ENCODE measurements at regions not wholly inside any gene's neighbourhood (a gene's known extent, or its start where the extent isn't known, plus 50 kb on each side); places are given as distances from the start of the nearest gene placed in this dataset.
A peak's percentile ranks its signal among the peaks of the same experiment; 100 is the strongest.

DNA sequence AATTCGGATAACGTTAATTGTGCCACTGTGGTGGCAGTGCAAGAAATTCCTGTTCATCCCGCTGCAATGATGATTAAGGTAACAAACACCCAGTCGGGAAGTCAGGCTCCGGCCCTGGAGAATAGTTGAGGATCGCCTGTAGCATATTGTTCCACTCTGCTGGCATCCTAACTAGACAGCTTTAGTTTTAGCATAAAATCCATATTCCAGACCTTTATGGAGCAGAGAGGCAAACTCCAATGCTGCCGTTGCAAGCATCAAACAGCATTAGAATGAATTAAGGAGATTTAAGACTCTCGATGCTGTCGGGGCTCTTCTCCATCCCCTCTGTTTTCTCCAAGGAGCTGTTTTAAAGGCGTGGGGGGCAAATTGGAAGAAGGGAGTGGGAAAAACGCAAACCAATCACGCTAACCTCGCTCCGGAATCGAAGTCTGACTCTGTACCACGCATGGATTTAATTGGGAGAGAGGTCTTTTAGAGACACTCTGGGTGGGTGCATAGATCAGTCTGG lies 660.4 kb downstream of the VRK1 start:
- Histone ChIP-seq H3K4me3 (no peak overlapping the region), H3K27me3 (peaks cover 53% of the 10 kb centered on the region), H3K36me3 (no peaks in the 10 kb centered on the region), H3K27ac (no peak overlapping the region), H3K9me3 (peaks cover 0 to 12% (median 0%) of the 10 kb centered on the region in 3 donors), H3K4me1 (no peaks in the 10 kb centered on the region)
- ATAC-seq: no peak
- no peak for TF ChIP-seq EP300 (IDR thresholded peaks at IDR 0.05)
- TF ChIP-seq POLR2A (IDR thresholded peaks at IDR 0.05): no peak
- no peak for TF ChIP-seq POLR2AphosphoS5 (IDR thresholded peaks at IDR 0.05)
- WGBS, 2 donors (ENCODE audit: low coverage in 1 of 2): 60 to 78% methylated on average over 12 to 14 of the region's 16 CpGs

- peaks cover 53% of the 10 kb centered on the region for H3K27me3 ChIP-seq
- TF ChIP-seq CTCF (IDR thresholded peaks at IDR 0.05): no peak
- TF ChIP-seq POLR2A (IDR thresholded peaks at IDR 0.05): no peak
- TF ChIP-seq EP300 (IDR thresholded peaks at IDR 0.05): no peak
- TF ChIP-seq POLR2AphosphoS5 (IDR thresholded peaks at IDR 0.05): no peak
- H3K4me1 ChIP-seq: no peaks in the 10 kb centered on the region
- H3K9me3 ChIP-seq: peaks cover 0 to 15% (median 0%) of the 10 kb centered on the region in 3 donors
- ATAC-seq: no peak
- 2 to 11% methylated on average over 6 to 8 of the region's 9 CpGs for WGBS, 2 donors (ENCODE audit: low coverage in 1 of 2)
- H3K4me3 ChIP-seq: peak overlapping the region in 1 of 2 donors; percentile 25
- H3K27ac ChIP-seq: no peak overlapping the region
- H3K36me3 ChIP-seq: no peaks in the 10 kb centered on the region
Observed at GRCh38 chr14:97458255-97458654, 661.1 kb downstream of the VRK1 start.

DNA sequence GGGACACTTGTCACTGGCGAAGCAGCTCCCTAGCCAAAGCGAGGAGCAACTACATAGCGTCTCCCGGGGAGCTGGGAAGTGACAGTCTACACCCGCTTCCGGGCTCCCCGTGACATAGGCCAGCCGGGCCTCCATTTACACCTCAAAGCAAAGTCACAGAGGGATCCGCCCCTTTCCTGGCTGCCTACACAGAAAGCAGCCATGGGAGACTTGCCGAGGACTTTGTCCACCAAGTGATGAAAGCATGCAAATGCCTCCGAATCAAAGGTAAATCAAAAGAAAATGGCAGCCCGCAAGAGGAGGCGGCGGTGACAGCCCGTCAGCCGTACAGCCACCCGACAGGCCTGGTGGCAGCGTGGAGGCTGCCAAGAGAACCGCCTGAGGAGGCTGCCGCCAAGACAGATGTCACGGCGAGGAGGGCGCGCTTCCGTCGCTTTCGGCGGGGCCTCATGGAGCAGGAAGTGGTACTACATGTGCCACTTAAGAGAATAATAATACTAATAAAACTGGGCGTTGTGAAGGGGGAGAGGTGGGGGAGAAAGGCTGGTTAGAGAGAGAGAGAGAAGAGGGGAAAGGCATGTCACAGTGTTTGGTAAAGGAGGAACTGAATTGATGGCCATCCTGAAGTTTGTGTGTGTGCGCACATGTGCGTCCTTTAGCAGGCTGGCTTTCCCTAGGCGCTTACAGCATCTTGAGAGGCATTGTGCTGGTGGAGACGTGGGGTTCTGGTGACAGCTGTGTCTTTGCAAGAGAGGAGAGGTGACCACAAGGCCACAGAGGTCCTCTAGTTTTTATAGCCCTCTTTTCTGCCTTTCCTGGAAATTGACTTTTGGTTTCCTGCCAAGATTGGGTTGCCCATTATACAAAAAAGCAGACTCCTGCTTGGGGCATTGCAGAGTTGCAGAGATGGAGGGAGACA lies 661.7 kb downstream of the VRK1 start:
- ATAC-seq: no peak
- TF ChIP-seq CTCF (IDR thresholded peaks at IDR 0.05) (no peak), EP300 (IDR thresholded peaks at IDR 0.05) (no peak), POLR2AphosphoS5 (IDR thresholded peaks at IDR 0.05) (no peak), POLR2A (IDR thresholded peaks at IDR 0.05) (no peak)
- H3K27ac ChIP-seq: no peak overlapping the region

GRCh38 chr14:97462081-97462480 lies 664.9 kb downstream of the VRK1 start:
- no peak for TF ChIP-seq EP300 (IDR thresholded peaks at IDR 0.05)
- TF ChIP-seq POLR2A (IDR thresholded peaks at IDR 0.05): no peak
- no peak for TF ChIP-seq CTCF (IDR thresholded peaks at IDR 0.05)
- no peak for TF ChIP-seq POLR2AphosphoS5 (IDR thresholded peaks at IDR 0.05)
- Histone ChIP-seq H3K27me3 (peaks cover 27% of the 10 kb centered on the region), H3K27ac (no peak overlapping the region), H3K36me3 (no peaks in the 10 kb centered on the region), H3K4me3 (no peak overlapping the region), H3K9me3 (peaks cover 0 to 15% (median 0%) of the 10 kb centered on the region in 3 donors), H3K4me1 (no peaks in the 10 kb centered on the region)
- ATAC-seq: no peak
- WGBS, 2 donors (ENCODE audit: low coverage in 1 of 2): 67 to 71% methylated on average over 2 of the region's 2 CpGs

More for the DNA sequence above, 661.7 kb downstream of the VRK1 start:
- Histone ChIP-seq H3K27me3 (peaks cover 50% of the 10 kb centered on the region), H3K4me3 (peak overlapping the region in 1 of 2 donors; percentile 25), H3K4me1 (no peaks in the 10 kb centered on the region), H3K9me3 (peaks cover 0 to 15% (median 0%) of the 10 kb centered on the region in 3 donors), H3K36me3 (no peaks in the 10 kb centered on the region)
- WGBS, 2 donors (ENCODE audit: low coverage in 1 of 2): 37 to 62% methylated on average over 4 to 17 of the region's 33 CpGs

GRCh38 chr14:97468220-97468619 lies 671.0 kb downstream of the VRK1 start:
- no peak for ATAC-seq
- Histone ChIP-seq H3K4me3 (no peak overlapping the region), H3K27me3 (peaks cover 9% of the 10 kb centered on the region), H3K36me3 (no peaks in the 10 kb centered on the region), H3K9me3 (peaks cover 0 to 5% (median 0%) of the 10 kb centered on the region in 3 donors), H3K27ac (no peak overlapping the region), H3K4me1 (no peaks in the 10 kb centered on the region)
- TF ChIP-seq POLR2AphosphoS5 (IDR thresholded peaks at IDR 0.05): no peak
- no peak for TF ChIP-seq CTCF (IDR thresholded peaks at IDR 0.05)
- WGBS, 2 donors (ENCODE audit: low coverage in 1 of 2): 51 to 54% methylated on average over 6 of the region's 6 CpGs
